HepG2 (cell line): ENCODE measurements at regions not wholly inside any gene's neighbourhood (a gene's known extent, or its start where the extent isn't known, plus 50 kb on each side); places are given as distances from the start of the nearest gene placed in this dataset.

Source experiments
- ATAC-seq: fragments of 200-7000 bp; cut with Tn5 transposase; 3 replicates; pipeline ENCODE4 v1.9.1; 2020; ENCODE audit warnings: mild to moderate bottlenecking, moderate library complexity
- BruUV-seq: library from RNA; stranded (reverse); fragments of 400-500 nt; replicated peaks from 2 replicates; lab custom pipeline; 2021; lab: Mats Ljungman, UMichigan
- CTCF ChIA-PET: fragments of 300-600 bp; formaldehyde crosslinking; extraction: SDS; loops from one replicate; lab custom pipeline; 2021; ENCODE audit warnings: low total read pairs, inconsistent platforms, low intra/inter-chr PET ratio; lab: Yijun Ruan, JAX
- POLR2A ChIA-PET: fragments of 350-600 bp; sonication (Branson Sonifier 250); formaldehyde crosslinking; loops from one replicate; lab custom pipeline; 2020; ENCODE audit warnings: antibody characterized with exemption, inconsistent platforms; lab: Yijun Ruan, JAX
- DNase-seq: peaks from one replicate; pipeline ENCODE4 v3.0.0-alpha.2; 2015; ENCODE audit warnings: low spot score
- FAIRE-seq: peaks from 3 replicates; lab custom pipeline; 2011; peaks lifted over from hg19 to GRCh38; lab: Jason Lieb, UNC
- H2AFZ ChIP-seq: one replicate; pipeline ENCODE4 v1.6.1; 2011; ENCODE audit warnings: low read length, inconsistent platforms
- H3K27ac ChIP-seq: fragments of 300-600 bp; 3 replicates; pipeline ENCODE4 v1.8.0; 2011; ENCODE audit warnings: mixed run types, mild to moderate bottlenecking, mixed read lengths, low read length, inconsistent platforms; ENCODE audit not compliant: insufficient read depth; ENCODE audit errors: extremely low read length
- H3K27me3 ChIP-seq, 2 experiments: fragments of 200-600 bp in 1 of 2; 2 replicates in 1 of 2; 3 replicates in 1 of 2; pipeline versions ENCODE4 v1.6.0 to v1.8.0; 2011; ENCODE audit warnings: low read length in 2 of 2, mild to moderate bottlenecking in 2 of 2, moderate library complexity in 2 of 2, inconsistent platforms in 1 of 2; ENCODE audit not compliant: insufficient read depth in 2 of 2, control insufficient read depth in 1 of 2
- H3K36me3 ChIP-seq, 2 experiments: fragments of 200-600 bp in 1 of 2; replicated peaks in 1 of 2; 2 replicates in 1 of 2; 3 replicates in 1 of 2; pipeline versions ENCODE4 v1.5.1 to v1.8.0; 2011; ENCODE audit warnings: low read length in 2 of 2, inconsistent platforms in 1 of 2; ENCODE audit not compliant: insufficient read depth in 2 of 2, control insufficient read depth in 1 of 2
- H3K4me1 ChIP-seq: 2 replicates; pipeline ENCODE4 v1.5.1; 2012; ENCODE audit warnings: low read length, inconsistent platforms; ENCODE audit not compliant: insufficient read depth
- H3K4me2 ChIP-seq: 2 replicates; pipeline ENCODE4 v1.6.0; 2011; ENCODE audit warnings: low read depth, low read length, inconsistent platforms
- H3K4me3 ChIP-seq, 3 experiments: fragments of 200-600 bp in 1 of 3; sonication (generic), shearing (Covaris generic) in 1 of 3; replicated peaks in 1 of 3; 2 replicates each; pipeline ENCODE4 v1.5.1; 2011 to 2016; ENCODE audit warnings: low read length in 3 of 3, inconsistent platforms in 2 of 3, low read depth in 2 of 3, mild to moderate bottlenecking in 2 of 3, control low read depth in 1 of 3, mixed read lengths in 1 of 3; ENCODE audit not compliant: insufficient read depth in 1 of 3
- H3K79me2 ChIP-seq: one replicate; pipeline ENCODE4 v1.6.1; 2011; ENCODE audit warnings: low read length, inconsistent platforms; ENCODE audit not compliant: insufficient read depth
- H3K9ac ChIP-seq: 2 replicates; pipeline ENCODE4 v1.6.0; 2011; ENCODE audit warnings: mild to moderate bottlenecking, low read depth, low read length, inconsistent platforms; ENCODE audit not compliant: insufficient read depth
- H3K9me3 ChIP-seq: 2 replicates; pipeline ENCODE4 v1.5.1; 2012; ENCODE audit warnings: mild to moderate bottlenecking, low read length
- H4K20me1 ChIP-seq: 2 replicates; pipeline ENCODE4 v1.6.0; 2011; ENCODE audit warnings: inconsistent platforms, mild to moderate bottlenecking, low read length, moderate library complexity; ENCODE audit not compliant: insufficient read depth
- CBX2 ChIP-seq, 2 experiments: fragments of 200-600 bp in 1 of 2; sonication (generic); formaldehyde crosslinking in 1 of 2; IDR thresholded peaks; 2 replicates each; pipeline versions ENCODE4 v1.7.0 to v1.8.1; 2018 to 2022; ENCODE audit warnings: low read depth in 2 of 2, low read length in 1 of 2, mild to moderate bottlenecking in 1 of 2, missing genetic modification reagents in 1 of 2
- CEBPB ChIP-seq: IDR thresholded peaks from 2 replicates; pipeline ENCODE4 v1.6.1; 2011; ENCODE audit warnings: low read depth, low read length, improper control_type of control experiment, borderline replicate concordance
- DMAP1 ChIP-seq: IDR thresholded peaks from 2 replicates; pipeline ENCODE4 v1.6.1; 2016
- FOXJ3 ChIP-seq: sonication (generic); formaldehyde crosslinking; IDR thresholded peaks from 2 replicates; pipeline ENCODE4 v1.4.0; 2020; ENCODE audit warnings: missing genetic modification reagents, mild to moderate bottlenecking, borderline replicate concordance
- HMG20B ChIP-seq: conservative IDR thresholded peaks from 2 replicates; pipeline ENCODE4 v1.6.1; 2016; ENCODE audit warnings: missing genetic modification reagents, missing compliant biosample characterization
- NPAS2 ChIP-seq: sonication (generic); formaldehyde crosslinking; IDR thresholded peaks from 2 replicates; pipeline ENCODE4 v1.8.0; 2022; ENCODE audit warnings: mild to moderate bottlenecking, missing genetic modification reagents, borderline replicate concordance
- THAP11 ChIP-seq: IDR thresholded peaks from 2 replicates; pipeline ENCODE4 v1.6.1; 2016; ENCODE audit warnings: missing biosample characterization, missing genetic modification reagents
- ZFP36 ChIP-seq: fragments of 150-350 bp; IDR thresholded peaks from 2 replicates; pipeline ENCODE4 v1.6.1; 2018; ENCODE audit warnings: borderline replicate concordance, low read length, low read depth; ENCODE audit not compliant: partially characterized antibody
- ZNF446 ChIP-seq: sonication (generic); formaldehyde crosslinking; IDR thresholded peaks from 2 replicates; pipeline ENCODE4 v1.5.0; 2020; ENCODE audit warnings: mild to moderate bottlenecking, missing genetic modification reagents
- WGBS: methylation state at CpG from one replicate; pipeline ENCODE4 v1.1.6; 2017; ENCODE audit warnings: low lambda C conversion rate; 5-methylcytosine and 5-hydroxymethylcytosine counted together
- in situ Hi-C: cut with HindIII; loops from 2 replicates; pipeline ENCODE4 v1.10.0; 2017; ENCODE audit warnings: low pct_unique_long_range_greater_than_20kb; ENCODE audit not compliant: extremely low pct_ligation_motif_present
- intact Hi-C: fragments of 100-400 bp; cut with micrococcal nuclease; formaldehyde crosslinking; loops from one replicate; pipeline ENCODE4 v1.10.0; 2022; ENCODE audit not compliant: unreplicated experiment
- TF ChIP-seq, protein P1 (sequence below): sonication (generic); formaldehyde crosslinking; IDR thresholded peaks from 2 replicates; pipeline ENCODE4 v1.4.0; 2020; ENCODE audit warnings: missing genetic modification reagents, borderline replicate concordance
- TF ChIP-seq, protein P2 (sequence below): IDR thresholded peaks from 2 replicates; pipeline ENCODE4 v1.6.1; 2016; ENCODE audit warnings: mild to moderate bottlenecking, missing biosample characterization, missing genetic modification reagents

GRCh38 chr1:59089036-59089798, 207.7 kb upstream of the FGGY start:
- Histone ChIP-seq H2AFZ (no peak overlapping the region), H3K79me2 (no peaks in the 10 kb centered on the region), H3K4me1 (peaks cover 3% of the 10 kb centered on the region; the same call in 1 of the 2 replicates), H3K36me3 (no peaks in the 10 kb centered on the region), H3K4me3 (no peak overlapping the region), H3K4me2 (no peak overlapping the region), H3K27ac (no peak overlapping the region), H3K9me3 (peaks cover 9% of the 10 kb centered on the region; the same call in 1 of the 2 replicates), H3K27me3 (no peaks in the 10 kb centered on the region; a peak in 1 of 5 replicates), H4K20me1 (no peaks in the 10 kb centered on the region), H3K9ac (no peak overlapping the region)
- 19% methylated on average over 4 of the region's 4 CpGs for WGBS
- TF ChIP-seq CBX2 (IDR thresholded peaks at IDR 0.05; ENCODE audit: low read depth, low read length) = no peak
- TF ChIP-seq CBX2 (CRISPR knock-in tag; IDR thresholded peaks at IDR 0.05; ENCODE audit: low read depth) = no peak
- no peak for TF ChIP-seq ZNF446
- TF ChIP-seq CEBPB = peak; percentile 35; the same call in 1 of the 2 replicates
- TF ChIP-seq DMAP1 (CRISPR knock-in tag) = no peak
- no peak for DNase-seq
- no peak for ATAC-seq
- POLR2A ChIA-PET = no interaction called here
- no TSS peak for BruUV-seq
- intact Hi-C loops = no loop called here
- CTCF ChIA-PET = no interaction called here
- FAIRE-seq = no peak
- in situ Hi-C loops = no loop called here

DNA sequence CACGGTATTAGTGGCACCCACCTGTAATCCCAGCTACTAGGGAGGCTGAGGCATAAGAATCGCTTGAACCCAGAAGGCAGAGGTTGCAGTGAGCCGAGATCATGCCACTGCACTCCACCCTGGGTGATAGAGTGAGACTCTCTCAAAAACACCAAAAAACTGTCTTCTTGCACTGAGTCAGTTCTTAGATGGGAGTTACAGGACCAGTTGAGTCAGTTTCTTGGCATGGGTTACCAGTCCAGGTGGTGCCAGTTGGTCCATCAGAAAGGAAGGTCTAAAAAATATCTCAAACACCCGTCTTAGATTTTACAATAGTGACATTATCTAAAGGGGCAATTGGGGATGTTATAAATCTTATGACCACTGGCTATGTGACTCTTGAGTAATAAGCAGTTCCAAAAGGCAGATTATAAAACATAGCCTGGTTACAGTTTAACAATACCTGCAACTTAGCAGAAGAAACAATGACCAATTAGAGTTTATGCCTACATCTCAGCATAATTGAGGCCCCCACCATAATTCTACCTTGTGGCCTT, 206.9 kb upstream of the FGGY start:
- no peak overlapping the region for H3K4me3 ChIP-seq
- H4K20me1 ChIP-seq = no peaks in the 10 kb centered on the region
- in situ Hi-C loops = no loop called here
- no TSS peak for BruUV-seq
- H3K9me3 ChIP-seq = peaks cover 9% of the 10 kb centered on the region; the same call in 1 of the 2 replicates
- no peak overlapping the region for H3K4me2 ChIP-seq
- H2AFZ ChIP-seq = no peak overlapping the region
- no peaks in the 10 kb centered on the region; a peak in 1 of 5 replicates for H3K27me3 ChIP-seq
- FAIRE-seq (no peak), DNase-seq (no peak), ATAC-seq (no peak)
- POLR2A ChIA-PET = no interaction called here
- intact Hi-C loops = no loop called here
- no peak overlapping the region for H3K9ac ChIP-seq
- H3K79me2 ChIP-seq = no peaks in the 10 kb centered on the region
- 17% methylated on average over 3 of the region's 4 CpGs for WGBS
- no peak overlapping the region for H3K27ac ChIP-seq
- no peaks in the 10 kb centered on the region for H3K36me3 ChIP-seq
- no peaks in the 10 kb centered on the region for H3K4me1 ChIP-seq
- CTCF ChIA-PET = no interaction called here
- TF ChIP-seq FOXJ3 (CRISPR knock-in tag) (no peak), THAP11 (CRISPR knock-in tag) (no peak), HMG20B (CRISPR knock-in tag) (no peak), ZFP36 (no peak), NPAS2 (no peak)
- TF ChIP-seq, protein P1, sequence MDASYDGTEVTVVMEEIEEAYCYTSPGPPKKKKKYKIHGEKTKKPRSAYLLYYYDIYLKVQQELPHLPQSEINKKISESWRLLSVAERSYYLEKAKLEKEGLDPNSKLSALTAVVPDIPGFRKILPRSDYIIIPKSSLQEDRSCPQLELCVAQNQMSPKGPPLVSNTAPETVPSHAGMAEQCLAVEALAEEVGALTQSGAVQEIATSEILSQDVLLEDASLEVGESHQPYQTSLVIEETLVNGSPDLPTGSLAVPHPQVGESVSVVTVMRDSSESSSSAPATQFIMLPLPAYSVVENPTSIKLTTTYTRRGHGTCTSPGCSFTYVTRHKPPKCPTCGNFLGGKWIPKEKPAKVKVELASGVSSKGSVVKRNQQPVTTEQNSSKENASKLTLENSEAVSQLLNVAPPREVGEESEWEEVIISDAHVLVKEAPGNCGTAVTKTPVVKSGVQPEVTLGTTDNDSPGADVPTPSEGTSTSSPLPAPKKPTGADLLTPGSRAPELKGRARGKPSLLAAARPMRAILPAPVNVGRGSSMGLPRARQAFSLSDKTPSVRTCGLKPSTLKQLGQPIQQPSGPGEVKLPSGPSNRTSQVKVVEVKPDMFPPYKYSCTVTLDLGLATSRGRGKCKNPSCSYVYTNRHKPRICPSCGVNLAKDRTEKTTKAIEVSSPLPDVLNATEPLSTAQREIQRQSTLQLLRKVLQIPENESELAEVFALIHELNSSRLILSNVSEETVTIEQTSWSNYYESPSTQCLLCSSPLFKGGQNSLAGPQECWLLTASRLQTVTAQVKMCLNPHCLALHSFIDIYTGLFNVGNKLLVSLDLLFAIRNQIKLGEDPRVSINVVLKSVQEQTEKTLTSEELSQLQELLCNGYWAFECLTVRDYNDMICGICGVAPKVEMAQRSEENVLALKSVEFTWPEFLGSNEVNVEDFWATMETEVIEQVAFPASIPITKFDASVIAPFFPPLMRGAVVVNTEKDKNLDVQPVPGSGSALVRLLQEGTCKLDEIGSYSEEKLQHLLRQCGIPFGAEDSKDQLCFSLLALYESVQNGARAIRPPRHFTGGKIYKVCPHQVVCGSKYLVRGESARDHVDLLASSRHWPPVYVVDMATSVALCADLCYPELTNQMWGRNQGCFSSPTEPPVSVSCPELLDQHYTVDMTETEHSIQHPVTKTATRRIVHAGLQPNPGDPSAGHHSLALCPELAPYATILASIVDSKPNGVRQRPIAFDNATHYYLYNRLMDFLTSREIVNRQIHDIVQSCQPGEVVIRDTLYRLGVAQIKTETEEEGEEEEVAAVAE (CRISPR knock-in tag) = no peak
- TF ChIP-seq, protein P2, sequence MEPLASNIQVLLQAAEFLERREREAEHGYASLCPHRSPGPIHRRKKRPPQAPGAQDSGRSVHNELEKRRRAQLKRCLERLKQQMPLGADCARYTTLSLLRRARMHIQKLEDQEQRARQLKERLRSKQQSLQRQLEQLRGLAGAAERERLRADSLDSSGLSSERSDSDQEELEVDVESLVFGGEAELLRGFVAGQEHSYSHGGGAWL (CRISPR knock-in tag) = no peak
